ENCODE measurements at regions not wholly inside any gene's neighbourhood (a gene's known extent, or its start where the extent isn't known, plus 50 kb on each side); places are given as distances from the start of the nearest gene placed in this dataset.

DNA sequence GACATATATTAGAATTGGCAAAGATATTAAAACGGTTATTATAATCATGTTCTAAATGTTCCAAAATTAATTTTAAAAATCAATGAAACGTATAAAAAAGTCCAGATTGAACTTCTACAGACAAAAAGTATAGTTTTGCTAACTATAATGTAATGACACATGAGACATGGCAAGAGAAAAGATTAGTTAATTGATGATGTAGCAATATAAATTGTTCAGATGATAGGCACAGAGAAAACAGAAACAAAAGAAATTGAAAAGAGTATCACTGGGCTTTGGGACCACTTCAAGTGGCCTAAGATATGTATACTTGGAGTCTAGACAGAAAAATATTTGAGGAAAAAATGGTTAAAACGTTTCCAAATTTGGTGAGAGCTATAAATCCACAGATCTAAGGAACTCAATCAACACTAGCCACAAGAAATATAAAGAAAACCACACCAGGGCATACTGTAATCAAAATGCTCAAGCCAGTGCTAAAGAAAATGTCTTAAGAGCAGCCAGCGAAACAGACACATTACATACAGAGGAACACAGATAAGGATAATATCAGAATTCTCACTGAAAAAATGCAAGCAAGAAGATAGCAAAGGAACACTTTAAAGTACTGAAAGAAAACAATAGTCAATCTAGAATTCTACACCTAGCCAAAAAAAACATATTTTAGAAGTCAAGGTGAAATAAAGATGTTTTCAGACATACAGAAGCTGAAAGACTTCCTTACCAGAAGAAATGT, 172.6 kb upstream of the FOXQ1 start:
- Histone ChIP-seq H3K27me3 (replicated peaks) (no peaks in the 10 kb centered on the region), H3K36me3 (no peaks in the 10 kb centered on the region), H3K4me3 (no peak overlapping the region), H3K4me1 (replicated peaks) (peaks cover 10% of the 10 kb centered on the region), H3K27ac (no peak overlapping the region), H3K9me3 (replicated peaks) (no peaks in the 10 kb centered on the region)
- DNase-seq (ENCODE audit: low read depth in 1 of 2, low spot score in 2 of 2): no peak

DNA sequence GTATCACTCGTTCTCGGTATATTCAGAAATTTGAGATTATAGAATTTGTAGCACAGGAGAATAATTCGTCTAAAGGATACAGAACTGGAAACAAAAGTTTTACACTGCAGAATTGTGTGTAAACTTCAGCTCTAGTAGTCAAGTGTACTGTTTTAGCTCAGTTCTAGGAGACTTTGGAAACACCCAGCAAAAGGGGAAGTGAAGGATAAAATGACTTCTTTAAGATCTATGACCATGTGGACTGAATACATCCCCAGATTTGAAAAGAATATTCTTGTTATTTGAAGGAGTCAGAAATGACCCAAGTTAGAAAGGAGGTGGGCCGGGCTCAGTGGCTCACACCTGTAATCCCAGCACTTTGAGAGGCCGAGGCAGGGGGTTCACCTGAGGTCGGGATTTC, 174.0 kb upstream of the FOXQ1 start:
- no peak for DNase-seq (ENCODE audit: low read depth in 1 of 2, low spot score in 2 of 2)
- no peaks in the 10 kb centered on the region for H3K9me3 ChIP-seq (replicated peaks)
- no peak overlapping the region for H3K27ac ChIP-seq
- H3K4me3 ChIP-seq: no peak overlapping the region
- no peaks in the 10 kb centered on the region for H3K27me3 ChIP-seq (replicated peaks)
- no peaks in the 10 kb centered on the region for H3K36me3 ChIP-seq
- no peaks in the 10 kb centered on the region for H3K4me1 ChIP-seq (replicated peaks)

DNA sequence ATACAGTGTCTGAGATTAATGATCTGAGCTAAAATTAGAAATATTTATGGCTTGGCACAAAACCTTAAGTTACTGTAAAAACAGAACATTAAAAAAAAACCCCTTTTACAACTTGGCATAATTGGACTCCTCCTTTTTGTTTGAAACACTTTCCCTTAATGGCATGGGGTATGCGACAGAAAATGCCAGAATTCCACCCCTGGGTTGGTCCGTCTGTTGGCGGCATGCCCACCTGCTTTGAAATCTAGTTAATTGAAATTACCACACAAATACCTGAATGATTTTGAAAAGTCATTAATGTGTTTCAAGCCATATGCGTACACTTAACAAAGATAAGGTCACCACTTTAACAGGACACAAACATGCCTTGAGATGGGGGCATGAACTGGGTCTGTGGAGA, 175.1 kb upstream of the FOXQ1 start:
- Histone ChIP-seq H3K4me3 (no peak overlapping the region), H3K36me3 (no peaks in the 10 kb centered on the region), H3K9me3 (replicated peaks) (no peaks in the 10 kb centered on the region), H3K27me3 (replicated peaks) (no peaks in the 10 kb centered on the region), H3K27ac (no peak overlapping the region), H3K4me1 (replicated peaks) (peaks cover 5% of the 10 kb centered on the region)
- DNase-seq (ENCODE audit: low read depth in 1 of 2, low spot score in 2 of 2): no peak

DNA sequence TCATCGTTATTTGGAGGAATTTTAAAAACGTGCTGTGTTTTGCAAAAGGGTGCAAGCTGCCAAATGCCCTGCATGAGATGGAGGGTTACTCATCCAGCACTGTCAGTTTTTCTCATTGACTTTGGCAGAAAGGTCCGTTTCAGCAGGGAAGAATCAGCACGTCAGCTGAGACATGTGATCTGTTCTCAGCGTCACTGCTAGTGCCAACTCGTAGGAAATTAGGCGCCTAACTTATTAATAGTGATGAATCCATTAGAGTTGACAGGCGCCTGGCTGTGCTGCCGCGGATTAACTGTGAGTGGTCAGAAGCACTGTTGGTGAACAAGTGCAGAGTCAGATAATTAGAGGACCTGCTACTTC, 175.5 kb upstream of the FOXQ1 start:
- H3K27ac ChIP-seq: no peak overlapping the region
- no peaks in the 10 kb centered on the region for H3K36me3 ChIP-seq
- no peak overlapping the region for H3K4me3 ChIP-seq
- DNase-seq (ENCODE audit: low read depth in 1 of 2, low spot score in 2 of 2): no peak
- H3K9me3 ChIP-seq (replicated peaks): no peaks in the 10 kb centered on the region
- no peaks in the 10 kb centered on the region for H3K27me3 ChIP-seq (replicated peaks)
- H3K4me1 ChIP-seq (replicated peaks): peaks cover 9% of the 10 kb centered on the region

DNA sequence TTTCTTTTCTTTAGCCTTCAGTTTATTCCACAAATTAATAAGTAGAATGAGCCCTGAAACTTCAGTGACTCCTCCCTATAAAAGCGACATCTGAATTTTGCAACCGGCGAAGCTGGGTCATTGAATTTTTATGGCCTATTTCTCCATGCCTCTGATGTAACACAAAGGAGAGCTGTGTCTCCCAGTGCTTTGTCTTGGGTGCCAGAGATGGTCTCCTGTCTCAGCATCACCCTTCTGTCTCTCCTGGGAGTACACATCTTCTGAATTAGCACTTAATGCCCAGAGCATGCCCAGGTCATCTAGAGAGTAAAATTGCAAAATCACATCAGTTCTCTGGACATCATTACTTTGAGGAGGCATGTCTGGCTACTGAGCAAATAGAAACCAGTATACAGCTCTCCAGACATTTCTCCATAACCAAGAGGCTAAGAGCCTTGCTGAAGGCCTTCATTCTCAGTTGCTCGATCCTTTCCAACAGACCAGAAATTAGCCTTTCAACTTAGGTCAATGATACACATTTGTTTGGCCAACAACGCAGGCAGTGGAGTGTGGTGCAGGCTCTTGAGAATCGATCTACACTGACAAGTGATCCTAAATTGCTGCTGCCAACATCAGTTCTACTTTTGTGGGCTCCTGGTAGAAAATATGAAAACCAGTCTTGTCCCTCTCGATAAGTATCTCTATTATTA, 176.0 kb upstream of the FOXQ1 start:
- H3K4me3 ChIP-seq: no peak overlapping the region
- H3K27me3 ChIP-seq (replicated peaks): no peaks in the 10 kb centered on the region
- no peaks in the 10 kb centered on the region for H3K36me3 ChIP-seq
- no peaks in the 10 kb centered on the region for H3K9me3 ChIP-seq (replicated peaks)
- H3K4me1 ChIP-seq (replicated peaks): peaks cover 11% of the 10 kb centered on the region
- no peak for DNase-seq (ENCODE audit: low read depth in 1 of 2, low spot score in 2 of 2)
- H3K27ac ChIP-seq: no peak overlapping the region

- DNase-seq (ENCODE audit: low read depth in 1 of 2, low spot score in 2 of 2): peak; percentile 81 to 82
- Histone ChIP-seq H3K9me3 (replicated peaks) (no peaks in the 10 kb centered on the region), H3K4me1 (replicated peaks) (peaks cover 11% of the 10 kb centered on the region), H3K27me3 (replicated peaks) (no peaks in the 10 kb centered on the region), H3K27ac (peak overlapping the region; percentile 27; the same call in 1 of the 2 replicates), H3K4me3 (no peak overlapping the region), H3K36me3 (no peaks in the 10 kb centered on the region)
Measured at GRCh38 chr6:1131285-1132079, 180.4 kb upstream of the FOXQ1 start.

DNA sequence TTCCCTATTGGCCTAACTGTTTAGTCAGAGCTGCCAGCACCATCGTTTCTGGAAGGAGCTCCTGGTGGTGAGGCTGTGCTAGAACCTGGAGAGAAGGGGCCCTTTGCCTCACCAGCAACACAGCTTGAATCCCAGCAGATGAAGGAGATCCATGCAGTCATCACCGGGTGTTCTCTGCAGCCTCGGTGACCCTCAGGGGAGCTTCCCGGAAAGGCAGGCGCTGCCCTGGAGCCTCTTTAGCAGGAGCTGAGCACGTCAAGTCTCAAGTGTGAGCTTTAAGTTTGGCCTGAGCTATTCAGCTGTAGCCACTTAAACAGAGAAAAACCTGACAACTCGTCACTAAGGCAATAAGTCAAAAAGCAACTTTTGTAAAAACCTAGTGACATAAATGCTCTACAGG, 181.2 kb upstream of the FOXQ1 start:
- peaks cover 11% of the 10 kb centered on the region for H3K4me1 ChIP-seq (replicated peaks)

GRCh38 chr6:1129131-1129530, 182.8 kb upstream of the FOXQ1 start:
- Histone ChIP-seq H3K9me3 (replicated peaks) (no peaks in the 10 kb centered on the region), H3K27ac (no peak overlapping the region), H3K4me1 (replicated peaks) (peaks cover 11% of the 10 kb centered on the region), H3K36me3 (no peaks in the 10 kb centered on the region), H3K27me3 (replicated peaks) (no peaks in the 10 kb centered on the region), H3K4me3 (no peak overlapping the region)
- DNase-seq (ENCODE audit: low read depth in 1 of 2, low spot score in 2 of 2): no peak

More for the DNA sequence above, 181.2 kb upstream of the FOXQ1 start:
- no peaks in the 10 kb centered on the region for H3K27me3 ChIP-seq (replicated peaks)
- no peaks in the 10 kb centered on the region for H3K36me3 ChIP-seq
- no peak overlapping the region for H3K27ac ChIP-seq
- DNase-seq (ENCODE audit: low read depth in 1 of 2, low spot score in 2 of 2): no peak
- no peaks in the 10 kb centered on the region for H3K9me3 ChIP-seq (replicated peaks)
- H3K4me3 ChIP-seq: no peak overlapping the region

- no peaks in the 10 kb centered on the region for H3K27me3 ChIP-seq (replicated peaks)
- DNase-seq (ENCODE audit: low read depth in 1 of 2, low spot score in 2 of 2): no peak
Measured at GRCh38 chr6:1127597-1128288, 184.2 kb upstream of the FOXQ1 start.

GRCh38 chr6:1127129-1127528, 184.8 kb upstream of the FOXQ1 start:
- no peaks in the 10 kb centered on the region for H3K9me3 ChIP-seq (replicated peaks)
- DNase-seq (ENCODE audit: low read depth in 1 of 2, low spot score in 2 of 2): no peak
- H3K27me3 ChIP-seq (replicated peaks): no peaks in the 10 kb centered on the region
- peaks cover 8% of the 10 kb centered on the region for H3K4me1 ChIP-seq (replicated peaks)
- no peak overlapping the region for H3K4me3 ChIP-seq
- H3K27ac ChIP-seq: no peak overlapping the region
- no peaks in the 10 kb centered on the region for H3K36me3 ChIP-seq

More at GRCh38 chr6:1127597-1128288, 184.2 kb upstream of the FOXQ1 start:
- Histone ChIP-seq H3K36me3 (no peaks in the 10 kb centered on the region), H3K4me3 (no peak overlapping the region), H3K27ac (no peak overlapping the region), H3K4me1 (replicated peaks) (peaks cover 11% of the 10 kb centered on the region), H3K9me3 (replicated peaks) (no peaks in the 10 kb centered on the region)

- no peak for DNase-seq (ENCODE audit: low read depth in 1 of 2, low spot score in 2 of 2)
- no peaks in the 10 kb centered on the region for H3K36me3 ChIP-seq
- no peaks in the 10 kb centered on the region for H3K9me3 ChIP-seq (replicated peaks)
- H3K27me3 ChIP-seq (replicated peaks): no peaks in the 10 kb centered on the region
- no peaks in the 10 kb centered on the region for H3K4me1 ChIP-seq (replicated peaks)
- no peak overlapping the region for H3K27ac ChIP-seq
- no peak overlapping the region for H3K4me3 ChIP-seq
Measured at GRCh38 chr6:1126036-1126435, 185.9 kb upstream of the FOXQ1 start.

DNA sequence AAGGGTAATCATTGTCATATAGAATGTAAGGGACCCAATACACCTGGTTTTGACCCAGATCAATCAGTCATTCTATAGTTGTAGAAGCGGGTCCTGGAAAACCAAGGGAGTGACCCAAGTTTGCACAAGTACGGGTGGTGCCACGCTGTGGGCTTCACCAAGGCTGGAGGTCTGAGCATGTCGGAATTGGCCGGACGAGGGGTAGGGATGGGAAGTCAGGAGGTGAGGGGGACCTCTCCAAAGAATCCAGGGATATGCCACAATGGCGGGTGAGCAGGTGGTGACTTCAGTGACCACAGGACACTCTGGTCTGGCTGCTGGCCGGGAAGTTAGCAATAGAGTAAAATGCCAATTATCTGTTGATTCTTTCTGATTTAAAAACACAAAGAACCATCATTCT, 186.6 kb upstream of the FOXQ1 start:
- H3K4me1 ChIP-seq (replicated peaks): no peaks in the 10 kb centered on the region
- no peak overlapping the region for H3K4me3 ChIP-seq
- no peak for DNase-seq (ENCODE audit: low read depth in 1 of 2, low spot score in 2 of 2)
- H3K27me3 ChIP-seq (replicated peaks): no peaks in the 10 kb centered on the region
- no peaks in the 10 kb centered on the region for H3K36me3 ChIP-seq
- H3K9me3 ChIP-seq (replicated peaks): no peaks in the 10 kb centered on the region
- no peak overlapping the region for H3K27ac ChIP-seq

GRCh38 chr6:1124885-1125284, 187.0 kb upstream of the FOXQ1 start:
- Histone ChIP-seq H3K27ac (no peak overlapping the region), H3K9me3 (replicated peaks) (no peaks in the 10 kb centered on the region), H3K4me1 (replicated peaks) (no peaks in the 10 kb centered on the region), H3K4me3 (no peak overlapping the region), H3K36me3 (no peaks in the 10 kb centered on the region), H3K27me3 (replicated peaks) (no peaks in the 10 kb centered on the region)
- DNase-seq (ENCODE audit: low read depth in 1 of 2, low spot score in 2 of 2): no peak

All from SJSA1 (cell line).